ENCODE measurements at regions not wholly inside any gene's neighbourhood (a gene's known extent, or its start where the extent isn't known, plus 50 kb on each side); places are given as distances from the start of the nearest gene placed in this dataset.
"Not testable (repeated sequence)": the region's sequence is repeated elsewhere in the genome, so short reads cannot be mapped to it uniquely, and the experiment has no call there.

DNA sequence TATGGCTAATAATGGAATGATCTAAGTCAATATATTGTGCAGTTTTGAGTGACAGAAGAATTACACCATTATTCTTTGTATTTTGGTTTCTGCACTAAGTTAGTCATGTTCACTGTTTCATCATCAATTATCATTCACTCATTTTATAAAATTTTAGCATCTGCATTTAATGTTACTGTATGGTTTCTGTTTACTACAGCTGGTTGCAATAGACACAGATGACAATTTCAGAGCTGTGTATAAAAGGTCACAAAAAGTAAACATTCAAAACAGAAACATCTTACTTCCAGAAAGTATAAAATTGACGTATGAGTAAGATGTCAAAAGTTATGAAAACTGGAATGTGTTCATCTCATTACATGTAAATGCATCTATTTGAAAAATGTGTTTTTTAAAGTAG, 111.1 kb upstream of the GBE1 start:
- no peak for FAIRE-seq
- DNase-seq (ENCODE audit: low read depth) = no peak
- H3K36me3 ChIP-seq (ENCODE audit: control insufficient read depth, insufficient read depth, low read length) = no peaks in the 10 kb centered on the region
- no peak overlapping the region for H3K4me3 ChIP-seq (ENCODE audit: low read depth, low read length)
- TF ChIP-seq, protein P1, sequence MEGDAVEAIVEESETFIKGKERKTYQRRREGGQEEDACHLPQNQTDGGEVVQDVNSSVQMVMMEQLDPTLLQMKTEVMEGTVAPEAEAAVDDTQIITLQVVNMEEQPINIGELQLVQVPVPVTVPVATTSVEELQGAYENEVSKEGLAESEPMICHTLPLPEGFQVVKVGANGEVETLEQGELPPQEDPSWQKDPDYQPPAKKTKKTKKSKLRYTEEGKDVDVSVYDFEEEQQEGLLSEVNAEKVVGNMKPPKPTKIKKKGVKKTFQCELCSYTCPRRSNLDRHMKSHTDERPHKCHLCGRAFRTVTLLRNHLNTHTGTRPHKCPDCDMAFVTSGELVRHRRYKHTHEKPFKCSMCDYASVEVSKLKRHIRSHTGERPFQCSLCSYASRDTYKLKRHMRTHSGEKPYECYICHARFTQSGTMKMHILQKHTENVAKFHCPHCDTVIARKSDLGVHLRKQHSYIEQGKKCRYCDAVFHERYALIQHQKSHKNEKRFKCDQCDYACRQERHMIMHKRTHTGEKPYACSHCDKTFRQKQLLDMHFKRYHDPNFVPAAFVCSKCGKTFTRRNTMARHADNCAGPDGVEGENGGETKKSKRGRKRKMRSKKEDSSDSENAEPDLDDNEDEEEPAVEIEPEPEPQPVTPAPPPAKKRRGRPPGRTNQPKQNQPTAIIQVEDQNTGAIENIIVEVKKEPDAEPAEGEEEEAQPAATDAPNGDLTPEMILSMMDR (IDR thresholded peaks at IDR 0.05; ENCODE audit: insufficient read depth, low read length, severe bottlenecking) = no peak
- H3K27me3 ChIP-seq (ENCODE audit: control insufficient read depth, insufficient read depth, low read length) = no peaks in the 10 kb centered on the region

DNA sequence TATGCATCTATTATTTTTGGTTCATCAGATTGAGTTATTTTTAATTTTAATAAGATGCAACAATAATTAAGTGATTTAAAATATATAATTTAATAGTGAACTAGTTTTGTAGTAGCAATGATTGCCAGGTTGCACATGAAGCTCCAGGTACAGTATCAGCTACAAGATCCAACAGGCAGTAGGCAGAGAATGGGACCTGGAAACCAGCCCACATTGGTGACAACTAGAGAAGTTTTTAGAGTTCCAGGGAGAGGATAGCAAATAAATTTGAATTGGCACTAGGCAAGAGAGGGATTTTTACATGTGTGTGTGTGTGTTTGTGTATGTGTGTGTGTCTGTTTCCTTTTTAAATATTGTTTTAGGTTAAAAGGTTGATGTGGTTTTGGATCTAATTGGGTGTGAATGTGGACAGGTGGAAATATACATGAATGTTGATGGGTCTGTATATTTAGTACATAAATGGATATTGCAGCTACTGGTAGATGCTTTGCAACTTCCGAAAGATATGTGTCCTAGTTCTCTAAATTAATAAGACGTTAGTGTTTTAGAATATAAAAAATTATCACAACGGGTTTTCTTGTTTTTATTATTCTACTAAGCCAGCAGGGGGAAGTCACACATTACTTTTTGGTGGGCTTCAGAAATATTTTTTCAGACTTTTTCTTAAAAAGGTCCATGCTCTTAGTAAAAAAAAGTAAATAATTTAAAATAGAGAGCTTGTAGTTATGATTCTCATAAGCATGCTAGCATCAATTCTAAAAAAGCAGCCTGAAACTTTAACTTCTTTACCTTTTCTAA, 110.1 kb upstream of the GBE1 start:
- TF ChIP-seq, protein P1 (IDR thresholded peaks at IDR 0.05; ENCODE audit: insufficient read depth, low read length, severe bottlenecking) = no peak

GRCh38 chr3:81869382-81869781, 107.9 kb upstream of the GBE1 start:
- TF ChIP-seq, protein P1 (IDR thresholded peaks at IDR 0.05; ENCODE audit: insufficient read depth, low read length, severe bottlenecking) = no peak
- no peaks in the 10 kb centered on the region for H3K36me3 ChIP-seq (ENCODE audit: control insufficient read depth, insufficient read depth, low read length)
- H3K27me3 ChIP-seq (ENCODE audit: control insufficient read depth, insufficient read depth, low read length) = no peaks in the 10 kb centered on the region
- no peak for FAIRE-seq
- no peak for DNase-seq (ENCODE audit: low read depth)
- H3K4me3 ChIP-seq (ENCODE audit: low read depth, low read length) = no peak overlapping the region

More for the DNA sequence above, 110.1 kb upstream of the GBE1 start:
- Histone ChIP-seq H3K27me3 (ENCODE audit: control insufficient read depth, insufficient read depth, low read length) (no peaks in the 10 kb centered on the region), H3K36me3 (ENCODE audit: control insufficient read depth, insufficient read depth, low read length) (no peaks in the 10 kb centered on the region), H3K4me3 (ENCODE audit: low read depth, low read length) (no peak overlapping the region)
- no peak for DNase-seq (ENCODE audit: low read depth)
- FAIRE-seq = no peak

GRCh38 chr3:81868597-81868996, 107.2 kb upstream of the GBE1 start:
- Histone ChIP-seq H3K27me3 (ENCODE audit: control insufficient read depth, insufficient read depth, low read length) (no peaks in the 10 kb centered on the region), H3K36me3 (ENCODE audit: control insufficient read depth, insufficient read depth, low read length) (no peaks in the 10 kb centered on the region), H3K4me3 (ENCODE audit: low read depth, low read length) (no peak overlapping the region)
- DNase-seq (ENCODE audit: low read depth) (no peak), FAIRE-seq (no peak)
- TF ChIP-seq, protein P1 (IDR thresholded peaks at IDR 0.05; ENCODE audit: insufficient read depth, low read length, severe bottlenecking) = no peak

- no peaks in the 10 kb centered on the region for H3K27me3 ChIP-seq (ENCODE audit: control insufficient read depth, insufficient read depth, low read length)
- no peaks in the 10 kb centered on the region for H3K36me3 ChIP-seq (ENCODE audit: control insufficient read depth, insufficient read depth, low read length)
- TF ChIP-seq, protein P1 (IDR thresholded peaks at IDR 0.05; ENCODE audit: insufficient read depth, low read length, severe bottlenecking) = no peak
- DNase-seq (ENCODE audit: low read depth) = no peak
- H3K4me3 ChIP-seq (ENCODE audit: low read depth, low read length) = no peak overlapping the region
- FAIRE-seq = no peak
Measured at GRCh38 chr3:81867875-81868274, 106.4 kb upstream of the GBE1 start.

DNA sequence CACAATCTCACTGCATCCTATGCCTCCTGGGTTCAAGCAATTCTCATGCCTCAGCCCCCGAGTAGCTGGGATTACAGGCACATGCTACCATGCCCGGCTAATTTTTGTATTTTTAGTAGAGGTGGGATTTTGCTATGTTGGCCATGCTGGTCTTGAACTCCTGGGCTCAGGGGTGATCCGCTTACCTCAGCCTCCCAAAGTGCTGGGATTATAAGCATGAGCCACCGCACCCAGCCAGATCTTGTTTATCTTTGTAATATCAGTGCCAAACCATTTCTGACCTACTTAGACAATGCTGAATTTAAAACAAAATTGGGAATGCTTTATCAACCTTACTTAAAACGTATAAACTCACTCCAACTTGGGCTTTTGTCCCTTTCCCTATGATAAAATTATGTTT, 103.7 kb upstream of the GBE1 start:
- not testable (repeated sequence) for H3K27me3 ChIP-seq (ENCODE audit: control insufficient read depth, insufficient read depth, low read length); H3K4me3 ChIP-seq (ENCODE audit: low read depth, low read length); H3K36me3 ChIP-seq (ENCODE audit: control insufficient read depth, insufficient read depth, low read length); DNase-seq (ENCODE audit: low read depth); FAIRE-seq

All from bronchial epithelial cell (primary cell).